ENCODE measurements at regions not wholly inside any gene's neighbourhood (a gene's known extent, or its start where the extent isn't known, plus 50 kb on each side); places are given as distances from the start of the nearest gene placed in this dataset.

- Mint-ChIP-seq H3K27ac (ENCODE audit: unreplicated experiment) (no peak overlapping the region), H3K4me1 (ENCODE audit: low read depth, unreplicated experiment) (no peaks in the 10 kb centered on the region)
These were observed 158.4 kb upstream of the NAALADL2 start for GRCh38 chr3:174700736-174701135.

GRCh38 chr3:174710612-174711011, 148.5 kb upstream of the NAALADL2 start:
- H3K4me3 ChIP-seq (ENCODE audit: insufficient read depth, low read depth, low read length) = no peak overlapping the region

More at GRCh38 chr3:174700736-174701135, 158.4 kb upstream of the NAALADL2 start:
- FAIRE-seq (no peak), DNase-seq (ENCODE audit: low read depth) (no peak)
- Histone ChIP-seq H3K27ac (ENCODE audit: low read depth, low read length) (no peak overlapping the region), H3K4me3 (ENCODE audit: insufficient read depth, low read depth, low read length) (no peak overlapping the region), H3K9ac (ENCODE audit: low read length) (no peak overlapping the region), H3K4me1 (ENCODE audit: insufficient read depth, low read length) (no peaks in the 10 kb centered on the region), H3K79me2 (ENCODE audit: insufficient read depth, low read length) (no peaks in the 10 kb centered on the region), H3K9me3 (ENCODE audit: insufficient read depth, low read depth, low read length) (no peaks in the 10 kb centered on the region), H3K27me3 (ENCODE audit: insufficient read depth, low read length) (no peaks in the 10 kb centered on the region), H3K4me2 (ENCODE audit: low read length) (no peak overlapping the region), H4K20me1 (ENCODE audit: insufficient read depth, low read length) (no peaks in the 10 kb centered on the region), H3K36me3 (ENCODE audit: insufficient read depth, low read length) (no peaks in the 10 kb centered on the region), H2AFZ (ENCODE audit: low read depth, low read length) (no peak overlapping the region)
- no peak overlapping the region for H3K4me3 Mint-ChIP-seq (ENCODE audit: unreplicated experiment)
- no peak for TF ChIP-seq EZH2 (IDR thresholded peaks at IDR 0.05; ENCODE audit: insufficient read depth, low read length)
- TF ChIP-seq CTCF (IDR thresholded peaks at IDR 0.05; ENCODE audit: insufficient read depth, low read depth, low read length) = no peak
- H3K36me3 Mint-ChIP-seq (ENCODE audit: low read depth, unreplicated experiment) = no peaks in the 10 kb centered on the region
- no peaks in the 10 kb centered on the region for H3K27me3 Mint-ChIP-seq (ENCODE audit: low read depth, unreplicated experiment)
- no peaks in the 10 kb centered on the region for H3K9me3 Mint-ChIP-seq (ENCODE audit: unreplicated experiment)

More at GRCh38 chr3:174710612-174711011, 148.5 kb upstream of the NAALADL2 start:
- Histone ChIP-seq H2AFZ (ENCODE audit: low read depth, low read length) (no peak overlapping the region), H3K36me3 (ENCODE audit: insufficient read depth, low read length) (no peaks in the 10 kb centered on the region), H3K9me3 (ENCODE audit: insufficient read depth, low read depth, low read length) (no peaks in the 10 kb centered on the region), H3K4me1 (ENCODE audit: insufficient read depth, low read length) (no peaks in the 10 kb centered on the region), H3K79me2 (ENCODE audit: insufficient read depth, low read length) (no peaks in the 10 kb centered on the region), H4K20me1 (ENCODE audit: insufficient read depth, low read length) (no peaks in the 10 kb centered on the region), H3K4me2 (ENCODE audit: low read length) (no peak overlapping the region), H3K27ac (ENCODE audit: low read depth, low read length) (no peak overlapping the region), H3K27me3 (ENCODE audit: insufficient read depth, low read length) (no peaks in the 10 kb centered on the region), H3K9ac (ENCODE audit: low read length) (no peak overlapping the region)
- Mint-ChIP-seq H3K4me3 (ENCODE audit: unreplicated experiment) (no peak overlapping the region), H3K36me3 (ENCODE audit: low read depth, unreplicated experiment) (no peaks in the 10 kb centered on the region), H3K27me3 (ENCODE audit: low read depth, unreplicated experiment) (no peaks in the 10 kb centered on the region), H3K9me3 (ENCODE audit: unreplicated experiment) (peaks cover 3% of the 10 kb centered on the region), H3K27ac (ENCODE audit: unreplicated experiment) (no peak overlapping the region), H3K4me1 (ENCODE audit: low read depth, unreplicated experiment) (no peaks in the 10 kb centered on the region)
- TF ChIP-seq EZH2 (IDR thresholded peaks at IDR 0.05; ENCODE audit: insufficient read depth, low read length) (no peak), CTCF (IDR thresholded peaks at IDR 0.05; ENCODE audit: insufficient read depth, low read depth, low read length) (no peak)
- FAIRE-seq (no peak), DNase-seq (ENCODE audit: low read depth) (peak; percentile 67)
